ENCODE measurements at regions not wholly inside any gene's neighbourhood (a gene's known extent, or its start where the extent isn't known, plus 50 kb on each side); places are given as distances from the start of the nearest gene placed in this dataset.

DNA sequence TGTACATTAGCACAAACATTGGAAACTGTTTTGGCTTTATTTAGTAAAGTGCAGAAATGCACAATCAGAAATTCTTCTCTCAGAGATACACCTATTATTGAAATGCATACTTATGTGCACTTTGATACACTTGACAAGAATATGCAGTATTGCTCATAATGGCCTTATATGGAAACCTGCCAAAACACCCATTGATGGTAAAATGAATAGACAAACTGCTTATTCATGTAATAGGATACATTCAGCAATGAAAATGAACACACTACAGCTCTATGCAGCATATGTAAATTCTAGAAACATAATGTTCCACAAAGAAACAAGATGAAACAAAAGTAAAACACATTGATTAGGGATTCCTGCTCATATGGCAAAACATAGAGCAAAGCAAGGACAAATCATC, 223.9 kb downstream of the S1PR1 start:
- H3K4me3 ChIP-seq (ENCODE audit: low read depth, low read length), result no peak overlapping the region
- TF ChIP-seq, protein P1, sequence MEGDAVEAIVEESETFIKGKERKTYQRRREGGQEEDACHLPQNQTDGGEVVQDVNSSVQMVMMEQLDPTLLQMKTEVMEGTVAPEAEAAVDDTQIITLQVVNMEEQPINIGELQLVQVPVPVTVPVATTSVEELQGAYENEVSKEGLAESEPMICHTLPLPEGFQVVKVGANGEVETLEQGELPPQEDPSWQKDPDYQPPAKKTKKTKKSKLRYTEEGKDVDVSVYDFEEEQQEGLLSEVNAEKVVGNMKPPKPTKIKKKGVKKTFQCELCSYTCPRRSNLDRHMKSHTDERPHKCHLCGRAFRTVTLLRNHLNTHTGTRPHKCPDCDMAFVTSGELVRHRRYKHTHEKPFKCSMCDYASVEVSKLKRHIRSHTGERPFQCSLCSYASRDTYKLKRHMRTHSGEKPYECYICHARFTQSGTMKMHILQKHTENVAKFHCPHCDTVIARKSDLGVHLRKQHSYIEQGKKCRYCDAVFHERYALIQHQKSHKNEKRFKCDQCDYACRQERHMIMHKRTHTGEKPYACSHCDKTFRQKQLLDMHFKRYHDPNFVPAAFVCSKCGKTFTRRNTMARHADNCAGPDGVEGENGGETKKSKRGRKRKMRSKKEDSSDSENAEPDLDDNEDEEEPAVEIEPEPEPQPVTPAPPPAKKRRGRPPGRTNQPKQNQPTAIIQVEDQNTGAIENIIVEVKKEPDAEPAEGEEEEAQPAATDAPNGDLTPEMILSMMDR (IDR thresholded peaks at IDR 0.05; ENCODE audit: low read depth, low read length), result no peak

DNA sequence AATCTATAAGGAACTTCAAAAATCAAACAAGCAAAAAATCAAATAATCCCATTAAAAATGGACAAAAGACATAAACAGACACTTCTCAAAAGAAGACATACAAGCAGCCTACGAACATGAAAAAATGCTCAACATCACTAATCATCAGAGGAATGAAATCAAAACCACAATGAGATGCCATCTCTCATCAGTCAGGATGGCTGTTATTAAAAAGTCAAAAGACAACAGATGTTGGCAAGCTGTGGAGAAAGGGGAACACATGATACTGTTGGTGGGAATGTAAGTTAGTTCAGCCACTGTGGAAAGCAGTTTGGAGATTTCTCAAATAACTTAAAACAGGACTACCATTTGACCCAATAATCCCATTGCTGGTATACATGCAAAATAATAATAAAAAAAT, 226.4 kb downstream of the S1PR1 start:
- TF ChIP-seq, protein P1 (IDR thresholded peaks at IDR 0.05; ENCODE audit: low read depth, low read length), result no peak
- H3K4me3 ChIP-seq (ENCODE audit: low read depth, low read length), result no peak overlapping the region

DNA sequence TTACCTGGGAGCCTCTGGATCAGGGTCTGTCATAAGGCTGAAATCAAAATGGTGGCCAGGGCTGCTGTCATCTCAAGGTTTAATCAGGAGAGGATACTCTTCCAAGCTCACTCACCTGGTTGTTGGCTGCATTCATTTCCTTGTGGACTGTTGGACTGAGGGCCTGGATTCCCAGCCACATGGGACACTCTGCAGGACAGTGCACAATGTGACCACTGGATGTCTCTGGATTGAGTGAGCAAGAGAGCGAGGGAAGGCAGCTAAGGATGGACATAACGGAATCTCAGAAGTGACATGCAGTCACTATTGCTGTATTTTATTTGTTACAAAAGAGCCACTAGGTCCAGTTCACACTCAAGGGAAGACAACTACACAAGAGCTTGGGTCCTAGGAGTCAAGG, 229.1 kb downstream of the S1PR1 start:
- no peak overlapping the region for H3K4me3 ChIP-seq (ENCODE audit: low read depth, low read length)
- TF ChIP-seq, protein P1 (IDR thresholded peaks at IDR 0.05; ENCODE audit: low read depth, low read length), result no peak

DNA sequence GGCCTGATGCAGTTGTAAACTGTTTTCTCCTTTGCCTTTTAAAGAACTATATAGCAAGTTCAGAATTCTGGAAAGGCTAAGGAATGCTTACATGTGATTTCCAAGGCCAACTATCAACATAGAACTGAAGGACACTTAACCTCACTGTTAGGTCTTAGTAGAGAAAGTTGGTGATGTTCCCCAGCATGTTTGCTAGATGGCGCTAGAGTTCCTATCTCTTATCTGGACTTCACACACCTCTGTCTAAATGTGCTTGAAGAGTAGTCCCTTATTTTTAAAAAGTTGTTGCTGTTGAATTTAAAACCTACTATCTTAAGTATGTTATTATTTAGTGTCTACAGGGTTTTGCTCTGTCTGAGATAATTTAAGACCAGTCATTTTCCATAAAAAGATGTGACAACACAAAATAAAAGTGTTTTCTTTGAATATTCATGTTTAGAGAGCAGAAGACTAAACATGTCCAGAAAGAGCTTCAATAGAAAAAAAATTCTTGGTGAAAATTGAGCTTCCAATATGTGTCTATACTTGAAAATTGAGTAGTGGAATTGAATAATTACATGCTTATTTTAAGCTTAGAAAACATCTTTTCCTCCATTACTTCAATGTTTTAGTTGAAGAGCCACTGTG, 237.3 kb downstream of the S1PR1 start:
- TF ChIP-seq, protein P1 (IDR thresholded peaks at IDR 0.05; ENCODE audit: low read depth, low read length), result no peak
- H3K4me3 ChIP-seq (ENCODE audit: low read depth, low read length), result no peak overlapping the region

DNA sequence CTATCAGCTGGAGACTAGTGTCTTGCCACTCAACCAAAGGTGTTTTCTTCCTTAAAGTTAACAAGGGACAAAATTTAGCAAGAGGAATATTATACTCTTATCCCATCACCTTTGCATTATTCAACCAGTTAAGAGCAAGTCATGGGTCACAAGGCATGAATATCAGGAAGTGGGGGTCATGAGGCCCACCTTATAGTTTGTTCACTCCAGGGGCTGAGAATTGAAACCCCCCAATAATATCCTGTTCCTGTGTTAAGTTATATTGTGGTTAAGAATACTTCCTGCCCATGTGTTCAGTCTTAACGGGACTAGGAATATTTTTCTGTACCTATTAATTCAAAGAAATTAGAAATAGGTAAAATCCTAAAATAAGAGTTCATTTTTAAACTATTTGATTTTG, 239.7 kb downstream of the S1PR1 start:
- TF ChIP-seq, protein P1 (IDR thresholded peaks at IDR 0.05; ENCODE audit: low read depth, low read length), result no peak
- H3K4me3 ChIP-seq (ENCODE audit: low read depth, low read length), result no peak overlapping the region

DNA sequence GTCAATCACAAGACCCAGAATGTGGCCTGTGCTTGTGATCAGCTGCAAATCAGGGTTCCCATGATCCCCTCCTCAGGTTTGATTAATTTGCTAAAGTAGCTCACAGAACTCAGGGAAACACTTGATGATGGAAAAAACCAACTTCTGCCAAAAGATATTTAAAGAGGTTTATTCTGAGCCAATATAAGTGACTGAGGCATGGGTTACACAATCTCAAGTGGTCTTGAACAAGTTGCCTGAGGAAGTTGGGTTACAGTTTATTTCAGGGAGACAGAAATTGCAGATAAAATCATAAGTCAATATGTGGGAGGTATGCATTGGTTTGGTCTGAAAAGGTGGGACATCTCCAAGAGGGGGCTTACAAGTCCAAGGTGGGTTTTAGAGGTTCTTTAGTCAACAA, 243.1 kb downstream of the S1PR1 start:
- H3K4me3 ChIP-seq (ENCODE audit: low read depth, low read length), result no peak overlapping the region
- TF ChIP-seq, protein P1 (IDR thresholded peaks at IDR 0.05; ENCODE audit: low read depth, low read length), result no peak

DNA sequence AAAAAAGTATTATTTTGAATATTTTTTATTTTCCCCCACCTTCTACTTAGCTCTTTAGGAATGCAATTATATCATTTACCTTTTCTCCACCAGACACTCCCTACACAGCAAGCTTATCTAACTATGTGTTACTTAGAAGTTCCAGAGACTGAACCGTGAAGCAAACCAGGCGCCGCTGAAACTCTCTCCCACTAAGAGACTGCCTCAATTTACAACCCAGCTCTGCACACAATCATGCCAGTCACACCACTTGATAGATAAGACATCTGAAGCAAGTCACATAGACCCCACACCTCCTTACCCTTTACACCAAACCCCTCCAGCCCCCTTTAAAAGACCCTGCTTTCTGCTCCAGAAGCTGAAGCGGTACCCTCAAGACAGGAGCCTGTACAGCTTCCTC, 245.5 kb downstream of the S1PR1 start:
- TF ChIP-seq, protein P1 (IDR thresholded peaks at IDR 0.05; ENCODE audit: low read depth, low read length), result no peak
- no peak overlapping the region for H3K4me3 ChIP-seq (ENCODE audit: low read depth, low read length)

Measured in WI38 (cell line).